DND-41 (cell line): ENCODE measurements at regions not wholly inside any gene's neighbourhood (a gene's known extent, or its start where the extent isn't known, plus 50 kb on each side); places are given as distances from the start of the nearest gene placed in this dataset.

Experiments used
- ATAC-seq: fragments of 200-7000 bp; cut with Tn5 transposase; 3 replicates; pipeline ENCODE4 v1.9.1; 2021; ENCODE audit warnings: low read depth; ENCODE audit not compliant: insufficient read depth
- DNase-seq: peaks from one replicate; pipeline ENCODE4 v3.0.0-alpha.2; 2020
- H2AFZ ChIP-seq: 2 replicates; pipeline ENCODE4 v1.6.0; 2012; ENCODE audit warnings: low read depth, low read length
- H3K27ac ChIP-seq: 2 replicates; pipeline ENCODE4 v1.5.1; 2012; ENCODE audit warnings: low read length, inconsistent platforms
- H3K27me3 ChIP-seq: fragments of 200-600 bp; sonication (generic); 2 replicates; pipeline ENCODE4 v1.6.0; 2012; ENCODE audit warnings: low read length, mild to moderate bottlenecking, inconsistent platforms; ENCODE audit not compliant: insufficient read depth, poor library complexity
- H3K36me3 ChIP-seq: 2 replicates; pipeline ENCODE4 v1.5.1; 2012; ENCODE audit warnings: low read length, inconsistent platforms; ENCODE audit not compliant: insufficient read depth
- H3K4me1 ChIP-seq: 2 replicates; pipeline ENCODE4 v1.5.1; 2012; ENCODE audit warnings: mild to moderate bottlenecking, low read length; ENCODE audit not compliant: insufficient read depth
- H3K4me2 ChIP-seq: 2 replicates; pipeline ENCODE4 v1.6.0; 2012; ENCODE audit warnings: mild to moderate bottlenecking, moderate library complexity, low read length, inconsistent platforms; ENCODE audit not compliant: insufficient read depth
- H3K4me3 ChIP-seq, 2 experiments: fragments of 200-600 bp in 1 of 2; shearing (Covaris generic) in 1 of 2; 2 replicates each; pipeline ENCODE4 v1.5.1; 2012 to 2016; ENCODE audit warnings: inconsistent platforms in 2 of 2, low read length in 2 of 2, mild to moderate bottlenecking in 2 of 2, low read depth in 1 of 2, moderate library complexity in 1 of 2
- H3K79me2 ChIP-seq: 2 replicates; pipeline ENCODE4 v1.6.0; 2012; ENCODE audit warnings: low read length, inconsistent platforms; ENCODE audit not compliant: insufficient read depth
- H3K9ac ChIP-seq: 2 replicates; pipeline ENCODE4 v1.6.0; 2012; ENCODE audit warnings: low read depth, mild to moderate bottlenecking, inconsistent platforms, low read length, moderate library complexity
- H3K9me3 ChIP-seq: 2 replicates; pipeline ENCODE4 v1.5.1; 2012; ENCODE audit warnings: low read length, moderate library complexity, mild to moderate bottlenecking, inconsistent platforms; ENCODE audit not compliant: insufficient read depth, severe bottlenecking
- H4K20me1 ChIP-seq: 2 replicates; pipeline ENCODE4 v1.6.0; 2012; ENCODE audit warnings: low read length; ENCODE audit not compliant: insufficient read depth
- CTCF ChIP-seq: IDR thresholded peaks from 2 replicates; pipeline ENCODE4 v1.5.1; 2012; ENCODE audit warnings: borderline replicate concordance, low read length, moderate library complexity, mild to moderate bottlenecking; ENCODE audit not compliant: poor library complexity, severe bottlenecking; ENCODE audit errors: extremely low read depth
- EZH2 ChIP-seq: IDR thresholded peaks from 3 replicates; pipeline ENCODE4 v1.6.1; 2012; ENCODE audit warnings: borderline replicate concordance, low read depth, mild to moderate bottlenecking, moderate library complexity, low read length, inconsistent platforms; ENCODE audit not compliant: severe bottlenecking

DNA sequence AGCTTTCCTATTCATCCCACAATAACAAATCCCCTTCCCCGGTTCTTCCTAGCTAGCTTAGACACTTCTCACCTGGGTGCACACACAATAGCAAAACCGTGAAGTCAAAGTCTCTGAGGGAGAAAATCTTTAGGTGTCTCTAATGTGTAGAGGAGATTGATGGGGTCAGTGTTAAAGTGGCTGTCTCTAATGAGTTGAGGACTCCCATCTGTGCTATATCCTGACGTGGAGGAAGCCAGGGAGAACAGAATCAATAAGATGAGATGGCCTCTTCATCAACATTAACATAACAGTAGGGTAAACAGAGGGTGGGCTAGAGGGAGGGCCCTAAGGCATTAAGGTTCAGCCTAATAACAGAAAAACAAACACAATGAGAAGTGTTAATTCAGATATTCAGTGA is 120.4 kb downstream of the SLC5A7 start:
- Histone ChIP-seq H2AFZ (no peak overlapping the region), H3K9me3 (no peaks in the 10 kb centered on the region), H3K4me3 (no peak overlapping the region), H3K27ac (no peak overlapping the region), H3K36me3 (no peaks in the 10 kb centered on the region), H3K79me2 (no peaks in the 10 kb centered on the region), H3K4me2 (no peak overlapping the region), H4K20me1 (no peaks in the 10 kb centered on the region), H3K4me1 (no peaks in the 10 kb centered on the region), H3K27me3 (no peaks in the 10 kb centered on the region), H3K9ac (no peak overlapping the region)
- ATAC-seq (no peak), DNase-seq (no peak)
- TF ChIP-seq EZH2 (no peak), CTCF (no peak)

- H3K9ac ChIP-seq = no peak overlapping the region
- no peak for DNase-seq
- no peak overlapping the region for H2AFZ ChIP-seq
- ATAC-seq = no peak
- H3K27ac ChIP-seq = no peak overlapping the region
- no peaks in the 10 kb centered on the region for H4K20me1 ChIP-seq
- no peak for TF ChIP-seq CTCF
- TF ChIP-seq EZH2 = no peak
- H3K4me3 ChIP-seq = no peak overlapping the region
- no peaks in the 10 kb centered on the region for H3K79me2 ChIP-seq
- no peaks in the 10 kb centered on the region for H3K36me3 ChIP-seq
- no peaks in the 10 kb centered on the region for H3K27me3 ChIP-seq
- H3K4me1 ChIP-seq = no peaks in the 10 kb centered on the region
- no peaks in the 10 kb centered on the region for H3K9me3 ChIP-seq
- H3K4me2 ChIP-seq = no peak overlapping the region
Observed at GRCh38 chr2:108111936-108112335, 125.6 kb downstream of the SLC5A7 start.

DNA sequence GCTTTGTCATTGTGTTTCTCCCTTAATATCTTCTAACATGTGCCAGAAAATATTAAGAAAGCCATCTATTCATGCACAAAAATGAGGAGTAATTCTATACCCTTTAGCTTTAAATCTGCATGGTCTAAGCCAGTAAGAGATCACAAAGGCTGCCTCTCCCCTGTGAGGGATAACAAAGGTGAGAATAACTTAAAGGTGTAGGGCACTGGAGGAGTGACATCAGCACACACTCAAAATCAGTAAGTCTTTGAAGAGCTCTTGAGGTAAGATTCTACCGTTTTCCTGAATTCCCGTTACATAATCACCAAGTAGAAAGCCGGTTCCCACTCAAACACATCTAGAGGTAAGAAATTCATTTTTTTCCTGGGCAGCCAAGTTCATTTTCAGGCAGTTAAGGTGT is 123.9 kb upstream of the SULT1C3 start:
- Histone ChIP-seq H3K27ac (no peak overlapping the region), H2AFZ (no peak overlapping the region), H3K9ac (no peak overlapping the region), H3K9me3 (no peaks in the 10 kb centered on the region), H3K4me2 (no peak overlapping the region), H3K4me1 (no peaks in the 10 kb centered on the region), H3K4me3 (no peak overlapping the region), H3K79me2 (no peaks in the 10 kb centered on the region), H4K20me1 (no peaks in the 10 kb centered on the region), H3K27me3 (no peaks in the 10 kb centered on the region), H3K36me3 (no peaks in the 10 kb centered on the region)
- DNase-seq (no peak), ATAC-seq (no peak)
- TF ChIP-seq EZH2 = no peak

GRCh38 chr2:108118996-108119395 is 120.8 kb upstream of the SULT1C3 start:
- Histone ChIP-seq H3K9me3 (no peaks in the 10 kb centered on the region), H3K79me2 (no peaks in the 10 kb centered on the region), H3K27ac (no peak overlapping the region), H3K4me1 (no peaks in the 10 kb centered on the region), H3K27me3 (no peaks in the 10 kb centered on the region), H3K4me3 (no peak overlapping the region), H2AFZ (no peak overlapping the region), H3K9ac (no peak overlapping the region), H3K36me3 (no peaks in the 10 kb centered on the region), H4K20me1 (no peaks in the 10 kb centered on the region), H3K4me2 (no peak overlapping the region)
- no peak for ATAC-seq
- no peak for DNase-seq
- TF ChIP-seq CTCF (no peak), EZH2 (no peak)
